KMS-11 (cell line): ENCODE measurements at regions not wholly inside any gene's neighbourhood (a gene's known extent, or its start where the extent isn't known, plus 50 kb on each side); places are given as distances from the start of the nearest gene placed in this dataset.

ENCODE experiments used
- H2AFZ ChIP-seq: fragments of 200-600 bp; sonication (generic); 2 replicates; pipeline ENCODE4 v1.6.1; 2016; ENCODE audit warnings: antibody characterized with exemption, mixed run types, low read depth
- H3K27ac ChIP-seq: fragments of 200-600 bp; sonication (generic); 2 replicates; pipeline ENCODE4 v1.6.1; 2016; ENCODE audit warnings: mild to moderate bottlenecking, mixed run types
- H3K27me3 ChIP-seq: fragments of 200-600 bp; sonication (generic); 2 replicates; pipeline ENCODE4 v1.6.1; 2017; ENCODE audit warnings: mild to moderate bottlenecking, low read depth, mixed run types, moderate library complexity; ENCODE audit not compliant: insufficient read depth
- H3K36me3 ChIP-seq: fragments of 200-600 bp; sonication (generic); 2 replicates; pipeline ENCODE4 v1.6.1; 2017; ENCODE audit warnings: mild to moderate bottlenecking, mixed run types; ENCODE audit not compliant: insufficient read depth
- H3K4me1 ChIP-seq: fragments of 200-600 bp; sonication (generic); 2 replicates; pipeline ENCODE4 v1.6.1; 2016; ENCODE audit warnings: mild to moderate bottlenecking, low read depth, mixed run types; ENCODE audit not compliant: poor library complexity, severe bottlenecking
- H3K4me2 ChIP-seq: fragments of 200-600 bp; sonication (generic); 2 replicates; pipeline ENCODE4 v1.7.0; 2016; ENCODE audit warnings: mild to moderate bottlenecking, mixed run types
- H3K4me3 ChIP-seq: fragments of 200-600 bp; sonication (generic); IDR thresholded peaks from 2 replicates; pipeline ENCODE4 v1.6.1; 2017; ENCODE audit warnings: low read depth, low read length, mixed read lengths; ENCODE audit not compliant: insufficient read depth
- H3K79me2 ChIP-seq: fragments of 200-600 bp; sonication (generic); 2 replicates; pipeline ENCODE4 v1.6.1; 2016; ENCODE audit warnings: low read depth, mixed run types; ENCODE audit not compliant: insufficient read depth
- H3K9ac ChIP-seq: fragments of 200-600 bp; sonication (generic); 2 replicates; pipeline ENCODE4 v1.6.1; 2016; ENCODE audit warnings: mild to moderate bottlenecking, mixed run types
- H4K20me1 ChIP-seq: fragments of 200-600 bp; sonication (generic); 2 replicates; pipeline ENCODE4 v1.6.1; 2016; ENCODE audit warnings: mild to moderate bottlenecking, mixed run types; ENCODE audit not compliant: insufficient read depth
- CTCF ChIP-seq: fragments of 200-600 bp; sonication (generic); conservative IDR thresholded peaks from 2 replicates; pipeline ENCODE4 v1.6.1; 2017; ENCODE audit warnings: low read depth, mild to moderate bottlenecking, antibody characterized with exemption, low read length, moderate library complexity, mixed read lengths

- TF ChIP-seq CTCF = no peak; the same call in 1 of the 2 replicates
- H3K9ac ChIP-seq = no peak overlapping the region
- no peak overlapping the region for H2AFZ ChIP-seq
- no peaks in the 10 kb centered on the region for H3K36me3 ChIP-seq
- H3K4me2 ChIP-seq = no peak overlapping the region
- H3K27me3 ChIP-seq = no peaks in the 10 kb centered on the region
- no peaks in the 10 kb centered on the region for H3K79me2 ChIP-seq
- no peaks in the 10 kb centered on the region for H4K20me1 ChIP-seq
- no peak overlapping the region for H3K4me3 ChIP-seq
- H3K4me1 ChIP-seq = no peaks in the 10 kb centered on the region
- H3K27ac ChIP-seq = no peak overlapping the region
These were observed 73.9 kb upstream of the TANC1 start for GRCh38 chr2:158894572-158894971.

GRCh38 chr2:158900345-158900744 is 68.1 kb upstream of the TANC1 start:
- H2AFZ ChIP-seq = no peak overlapping the region
- TF ChIP-seq CTCF = no peak
- no peak overlapping the region for H3K4me3 ChIP-seq
- no peaks in the 10 kb centered on the region for H3K36me3 ChIP-seq
- H3K9ac ChIP-seq = no peak overlapping the region
- no peak overlapping the region for H3K4me2 ChIP-seq
- no peaks in the 10 kb centered on the region for H3K79me2 ChIP-seq
- H3K27ac ChIP-seq = no peak overlapping the region
- peaks cover 15% of the 10 kb centered on the region for H3K4me1 ChIP-seq
- no peaks in the 10 kb centered on the region for H3K27me3 ChIP-seq
- no peaks in the 10 kb centered on the region for H4K20me1 ChIP-seq

- H4K20me1 ChIP-seq = no peaks in the 10 kb centered on the region
- no peak for TF ChIP-seq CTCF
- no peaks in the 10 kb centered on the region for H3K36me3 ChIP-seq
- no peak overlapping the region for H3K4me3 ChIP-seq
- no peak overlapping the region for H3K4me2 ChIP-seq
- H3K9ac ChIP-seq = no peak overlapping the region
- H3K79me2 ChIP-seq = no peaks in the 10 kb centered on the region
- H3K27ac ChIP-seq = no peak overlapping the region
- H2AFZ ChIP-seq = no peak overlapping the region
- H3K27me3 ChIP-seq = no peaks in the 10 kb centered on the region
- H3K4me1 ChIP-seq = peaks cover 15% of the 10 kb centered on the region
These were observed 66.4 kb upstream of the TANC1 start for GRCh38 chr2:158902005-158902398.

- Histone ChIP-seq H3K4me2 (no peak overlapping the region), H3K9ac (no peak overlapping the region), H3K4me3 (no peak overlapping the region), H3K79me2 (no peaks in the 10 kb centered on the region), H3K4me1 (peaks cover 15% of the 10 kb centered on the region), H3K27me3 (no peaks in the 10 kb centered on the region), H4K20me1 (no peaks in the 10 kb centered on the region), H2AFZ (no peak overlapping the region), H3K27ac (no peak overlapping the region), H3K36me3 (no peaks in the 10 kb centered on the region)
- no peak for TF ChIP-seq CTCF
These were observed 64.6 kb upstream of the TANC1 start for GRCh38 chr2:158903711-158904405.
